Endothelial cell of umbilical vein (primary cell): ENCODE measurements at regions not wholly inside any gene's neighbourhood (a gene's known extent, or its start where the extent isn't known, plus 50 kb on each side); places are given as distances from the start of the nearest gene placed in this dataset.

Experiments
- BruUV-seq: library from RNA; stranded (reverse); fragments of 400-500 nt; replicated peaks from 2 replicates; lab custom pipeline; 2021; lab: Mats Ljungman, UMichigan
- CTCF ChIA-PET: fragments of 300-600, 350-600 bp; sonication (Branson Sonifier 250); formaldehyde crosslinking; loops from one replicate; lab custom pipeline; 2021; ENCODE audit warnings: antibody characterized with exemption, inconsistent platforms; lab: Charles Lee
- POLR2A ChIA-PET: fragments of 300-600, 350-600 bp; sonication (Branson Sonifier 250); formaldehyde crosslinking; loops from one replicate; lab custom pipeline; 2021; ENCODE audit warnings: antibody characterized with exemption, inconsistent platforms; lab: Charles Lee
- DNase-seq: peaks from one replicate; pipeline ENCODE4 v3.0.0-alpha.2; 2011; ENCODE audit warnings: low read depth, low spot score
- FAIRE-seq: peaks from 2 replicates; lab custom pipeline; 2011; peaks lifted over from hg19 to GRCh38; lab: Jason Lieb, UNC
- H2AFZ ChIP-seq: 2 replicates; pipeline ENCODE4 v1.6.0; 2012; ENCODE audit warnings: low read depth, low read length, control low read depth, inconsistent platforms
- H3K27ac ChIP-seq: 2 replicates; pipeline ENCODE4 v1.5.1; 2011; ENCODE audit warnings: low read depth, mild to moderate bottlenecking, control low read depth, low read length, moderate library complexity; ENCODE audit not compliant: insufficient read depth
- H3K27me3 ChIP-seq, 2 experiments: 2 replicates each; pipeline versions ENCODE4 v1.6.0 to v1.6.1; 2011; ENCODE audit warnings: low read length in 2 of 2, mixed read lengths in 1 of 2; ENCODE audit not compliant: control insufficient read depth in 2 of 2, insufficient read depth in 2 of 2
- H3K36me3 ChIP-seq, 2 experiments: 2 replicates in 1 of 2; 3 replicates in 1 of 2; pipeline ENCODE4 v1.5.1; 2011; ENCODE audit warnings: low read length in 2 of 2, mild to moderate bottlenecking in 1 of 2, moderate library complexity in 1 of 2; ENCODE audit not compliant: control insufficient read depth in 2 of 2, insufficient read depth in 2 of 2; ENCODE audit errors: extremely low read depth in 1 of 2
- H3K4me1 ChIP-seq: 3 replicates; pipeline ENCODE4 v1.5.1; 2011; ENCODE audit warnings: mild to moderate bottlenecking, low read length; ENCODE audit not compliant: control insufficient read depth, insufficient read depth; ENCODE audit errors: extremely low read depth
- H3K4me2 ChIP-seq: 2 replicates; pipeline ENCODE4 v1.6.1; 2011; ENCODE audit warnings: low read length, control low read depth, mixed read lengths; ENCODE audit not compliant: insufficient read depth
- H3K4me3 ChIP-seq, 3 experiments: fragments of 200-600 bp in 1 of 3; sonication (generic), shearing (Covaris generic) in 1 of 3; replicated peaks in 1 of 3; 2 replicates each; pipeline ENCODE4 v1.5.1; 2011 to 2016; ENCODE audit warnings: control low read depth in 3 of 3, low read length in 3 of 3, mild to moderate bottlenecking in 2 of 3, inconsistent platforms in 1 of 3, low read depth in 1 of 3, moderate library complexity in 1 of 3; ENCODE audit not compliant: insufficient read depth in 1 of 3
- H3K79me2 ChIP-seq: 2 replicates; pipeline ENCODE4 v1.6.0; 2012; ENCODE audit warnings: low read length, inconsistent platforms; ENCODE audit not compliant: control insufficient read depth, insufficient read depth
- H3K9ac ChIP-seq: replicated peaks from 2 replicates; pipeline ENCODE3; 2011; ENCODE audit warnings: low read length, control low read depth; ENCODE audit not compliant: insufficient read depth; ENCODE audit errors: extremely low read depth
- H3K9me1 ChIP-seq: replicated peaks from 3 replicates; pipeline ENCODE4 v1.6.0; 2011; ENCODE audit warnings: mild to moderate bottlenecking, low read length; ENCODE audit not compliant: control insufficient read depth, insufficient read depth; ENCODE audit errors: extremely low read depth
- H3K9me3 ChIP-seq: replicated peaks from 2 replicates; pipeline ENCODE4 v1.5.1; 2012; ENCODE audit warnings: low read length, inconsistent platforms; ENCODE audit not compliant: control insufficient read depth, insufficient read depth
- H4K20me1 ChIP-seq: replicated peaks from 2 replicates; pipeline ENCODE3; 2011; ENCODE audit warnings: mild to moderate bottlenecking, low read length; ENCODE audit not compliant: control insufficient read depth, insufficient read depth; ENCODE audit errors: extremely low read depth
- EZH2 ChIP-seq: IDR thresholded peaks from 2 replicates; pipeline ENCODE4 v1.6.1; 2012; ENCODE audit warnings: borderline replicate concordance, low read depth, mild to moderate bottlenecking, moderate library complexity, low read length, inconsistent platforms; ENCODE audit not compliant: severe bottlenecking
- FOS ChIP-seq: IDR thresholded peaks from 2 replicates; pipeline ENCODE4 v1.6.1; 2011; ENCODE audit warnings: mild to moderate bottlenecking, low read length, moderate library complexity, borderline replicate concordance; ENCODE audit not compliant: insufficient read depth
- GATA2 ChIP-seq: IDR thresholded peaks from 2 replicates; pipeline ENCODE4 v1.7.0; 2011; ENCODE audit warnings: low read depth, mild to moderate bottlenecking, moderate library complexity, mixed read lengths, low read length; ENCODE audit not compliant: insufficient read length, insufficient read depth
- JUN ChIP-seq: IDR thresholded peaks from 2 replicates; pipeline ENCODE4 v1.6.1; 2011; ENCODE audit warnings: borderline replicate concordance, low read depth; ENCODE audit not compliant: insufficient read length, insufficient read depth
- MYC ChIP-seq: IDR thresholded peaks from one replicate; pipeline ENCODE4 v1.6.1; 2011; ENCODE audit warnings: mild to moderate bottlenecking, low read depth, low read length
- POLR2A ChIP-seq: IDR thresholded peaks from 2 replicates; pipeline ENCODE4 v1.6.1; 2012; ENCODE audit warnings: low read depth, mild to moderate bottlenecking, control low read depth, low read length
- POLR2AphosphoS5 ChIP-seq: IDR thresholded peaks from 2 replicates; pipeline ENCODE4 v1.6.1; 2012; ENCODE audit warnings: low read depth, mild to moderate bottlenecking, control low read depth, low read length, moderate library complexity; ENCODE audit not compliant: insufficient read depth
- dilution Hi-C: fragments of 300-500 bp; cut with MboI; formaldehyde crosslinking; loops from one replicate; pipeline ENCODE4 v1.15.0; 2019; ENCODE audit warnings: low sequenced_read_pairs; ENCODE audit not compliant: extremely low pct_ligation_motif_present
- intact Hi-C: fragments of 100-400 bp; cut with micrococcal nuclease; formaldehyde crosslinking; loops from one replicate; pipeline ENCODE4 v1.10.0; 2022
- TF ChIP-seq, protein P1 (sequence below), 2 donors: IDR thresholded peaks; 1 replicate in 1 of 2; 2 replicates in 1 of 2; pipeline ENCODE4 v1.5.1; 2011; ENCODE audit warnings: low read length in 2 of 2, mild to moderate bottlenecking in 2 of 2, moderate library complexity in 2 of 2, control low read depth in 1 of 2, inconsistent platforms in 1 of 2, low read depth in 1 of 2; ENCODE audit not compliant: insufficient read depth in 1 of 2; ENCODE audit errors: extremely low read depth in 1 of 2
- TF ChIP-seq, protein P2 (sequence below): IDR thresholded peaks from 2 replicates; pipeline ENCODE4 v1.6.1; 2011; ENCODE audit not compliant: insufficient read depth, insufficient read length

DNA sequence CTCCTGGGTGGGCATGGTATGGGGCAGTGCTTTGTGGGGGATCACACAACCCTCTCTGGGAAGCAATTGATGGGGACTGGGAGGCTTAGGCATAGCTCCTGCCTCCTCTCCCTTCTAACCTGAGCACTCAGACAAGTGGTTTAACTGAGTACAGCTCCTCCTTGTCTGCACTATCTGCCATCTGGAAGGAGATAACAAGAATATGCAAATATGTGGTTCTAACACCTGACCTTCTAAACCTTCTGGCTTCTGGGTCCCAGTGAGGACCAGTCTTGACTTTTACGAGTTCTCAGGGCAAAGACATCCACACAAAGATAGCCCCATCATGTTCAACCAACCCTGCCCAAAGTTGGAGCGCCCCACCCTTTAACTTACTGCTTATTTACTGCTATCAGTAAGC is 381.0 kb upstream of the TSHZ3 start:
- FAIRE-seq (no peak), DNase-seq (no peak)
- TF ChIP-seq POLR2AphosphoS5 (no peak), EZH2 (no peak), GATA2 (no peak), MYC (no peak), JUN (no peak), POLR2A (no peak), FOS (no peak)
- TF ChIP-seq, protein P1, sequence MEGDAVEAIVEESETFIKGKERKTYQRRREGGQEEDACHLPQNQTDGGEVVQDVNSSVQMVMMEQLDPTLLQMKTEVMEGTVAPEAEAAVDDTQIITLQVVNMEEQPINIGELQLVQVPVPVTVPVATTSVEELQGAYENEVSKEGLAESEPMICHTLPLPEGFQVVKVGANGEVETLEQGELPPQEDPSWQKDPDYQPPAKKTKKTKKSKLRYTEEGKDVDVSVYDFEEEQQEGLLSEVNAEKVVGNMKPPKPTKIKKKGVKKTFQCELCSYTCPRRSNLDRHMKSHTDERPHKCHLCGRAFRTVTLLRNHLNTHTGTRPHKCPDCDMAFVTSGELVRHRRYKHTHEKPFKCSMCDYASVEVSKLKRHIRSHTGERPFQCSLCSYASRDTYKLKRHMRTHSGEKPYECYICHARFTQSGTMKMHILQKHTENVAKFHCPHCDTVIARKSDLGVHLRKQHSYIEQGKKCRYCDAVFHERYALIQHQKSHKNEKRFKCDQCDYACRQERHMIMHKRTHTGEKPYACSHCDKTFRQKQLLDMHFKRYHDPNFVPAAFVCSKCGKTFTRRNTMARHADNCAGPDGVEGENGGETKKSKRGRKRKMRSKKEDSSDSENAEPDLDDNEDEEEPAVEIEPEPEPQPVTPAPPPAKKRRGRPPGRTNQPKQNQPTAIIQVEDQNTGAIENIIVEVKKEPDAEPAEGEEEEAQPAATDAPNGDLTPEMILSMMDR (IDR thresholded peaks at IDR 0.05; ENCODE audit: extremely low read depth in 1 of 2, insufficient read depth in 1 of 2, low read depth in 1 of 2, low read length in 2 of 2), result no peak
- TF ChIP-seq, protein P2, sequence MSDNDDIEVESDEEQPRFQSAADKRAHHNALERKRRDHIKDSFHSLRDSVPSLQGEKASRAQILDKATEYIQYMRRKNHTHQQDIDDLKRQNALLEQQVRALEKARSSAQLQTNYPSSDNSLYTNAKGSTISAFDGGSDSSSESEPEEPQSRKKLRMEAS, result no peak
- H3K4me3 ChIP-seq, result no peak overlapping the region
- H3K27ac ChIP-seq, result no peak overlapping the region
- H3K9me1 ChIP-seq, result no peaks in the 10 kb centered on the region
- peaks cover 4% of the 10 kb centered on the region for H3K9me3 ChIP-seq
- dilution Hi-C loops, result no loop called here
- H3K4me1 ChIP-seq, result no peaks in the 10 kb centered on the region
- ChIA-PET CTCF (no interaction called here), POLR2A (no interaction called here)
- no peaks in the 10 kb centered on the region for H3K27me3 ChIP-seq
- no peaks in the 10 kb centered on the region for H4K20me1 ChIP-seq
- no peaks in the 10 kb centered on the region for H3K36me3 ChIP-seq
- BruUV-seq, result no TSS peak
- H3K79me2 ChIP-seq, result no peaks in the 10 kb centered on the region
- H3K4me2 ChIP-seq, result no peak overlapping the region
- intact Hi-C loops, result no loop called here
- H2AFZ ChIP-seq, result no peak overlapping the region
- no peak overlapping the region for H3K9ac ChIP-seq
